Activated CD8-positive, alpha-beta T cell treated with anti-CD3 and anti-CD28 coated beads for 36 hours (primary cell): ENCODE measurements at regions not wholly inside any gene's neighbourhood (a gene's known extent, or its start where the extent isn't known, plus 50 kb on each side); places are given as distances from the start of the nearest gene placed in this dataset.

Experiments used
- ATAC-seq: fragments of 200-7000 bp; cut with Tn5 transposase; one replicate; pipeline ENCODE4 v1.10.0; 2021; ENCODE audit warnings: mild to moderate bottlenecking, moderate library complexity
- CTCF ChIA-PET: fragments of 350-600 bp; sonication (Branson Sonifier 250); formaldehyde crosslinking; loops from one replicate; lab custom pipeline; 2021; ENCODE audit warnings: antibody characterized with exemption; lab: Charles Lee
- POLR2A ChIA-PET: fragments of 350-600 bp; sonication (Branson Sonifier 250); formaldehyde crosslinking; loops from one replicate; lab custom pipeline; 2021; ENCODE audit warnings: antibody characterized with exemption; lab: Charles Lee
- DNase-seq: peaks from one replicate; pipeline ENCODE4 v3.0.0-alpha.2; 2020
- H3K27ac Mint-ChIP-seq: one replicate; pipeline ENCODE4 v1.8.0; 2021; ENCODE audit warnings: mild to moderate bottlenecking, mixed read lengths
- H3K27me3 Mint-ChIP-seq: one replicate; pipeline ENCODE4 v1.8.0; 2021; ENCODE audit warnings: mixed read lengths
- H3K36me3 Mint-ChIP-seq: one replicate; pipeline ENCODE4 v1.8.0; 2021; ENCODE audit warnings: low read depth, mixed read lengths
- H3K4me1 Mint-ChIP-seq: one replicate; pipeline ENCODE4 v1.8.0; 2021; ENCODE audit warnings: low read depth, mixed read lengths
- H3K4me3 Mint-ChIP-seq: one replicate; pipeline ENCODE4 v1.8.0; 2021; ENCODE audit warnings: mild to moderate bottlenecking, moderate library complexity, mixed read lengths
- H3K9me3 Mint-ChIP-seq: one replicate; pipeline ENCODE4 v1.8.0; 2021; ENCODE audit warnings: mixed read lengths
- intact Hi-C: fragments of 100-400 bp; cut with micrococcal nuclease; formaldehyde crosslinking; loops from one replicate; pipeline ENCODE4 v1.10.0; 2022
- TF ChIP-seq, protein P1 (sequence below): fragments of 200-600 bp; IDR thresholded peaks from one replicate; pipeline ENCODE4 v1.8.0; 2022; ENCODE audit warnings: antibody characterized with exemption, mild to moderate bottlenecking

DNA sequence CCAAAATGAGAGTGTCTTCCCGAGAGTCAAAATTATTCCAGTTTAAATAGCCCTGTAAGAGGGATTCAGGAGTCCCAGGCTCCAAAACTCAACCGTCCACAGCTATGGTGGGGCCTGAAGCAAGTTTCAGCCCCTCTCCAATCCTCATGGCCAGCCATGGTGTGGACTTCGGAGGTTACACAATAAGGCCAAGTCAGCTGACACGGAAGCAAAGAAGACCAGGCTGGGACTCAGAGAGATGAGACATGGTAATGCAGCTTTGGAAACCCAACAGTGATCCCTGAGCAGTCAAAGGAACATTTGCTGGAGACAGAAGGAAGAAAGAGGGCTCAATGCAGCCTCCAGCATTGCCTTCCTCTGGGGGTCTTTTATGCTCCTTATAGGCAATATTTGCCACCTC lies 324.6 kb upstream of the TLE3 start:
- H3K4me1 Mint-ChIP-seq = peaks cover 22% of the 10 kb centered on the region
- POLR2A ChIA-PET = no interaction called here

DNA sequence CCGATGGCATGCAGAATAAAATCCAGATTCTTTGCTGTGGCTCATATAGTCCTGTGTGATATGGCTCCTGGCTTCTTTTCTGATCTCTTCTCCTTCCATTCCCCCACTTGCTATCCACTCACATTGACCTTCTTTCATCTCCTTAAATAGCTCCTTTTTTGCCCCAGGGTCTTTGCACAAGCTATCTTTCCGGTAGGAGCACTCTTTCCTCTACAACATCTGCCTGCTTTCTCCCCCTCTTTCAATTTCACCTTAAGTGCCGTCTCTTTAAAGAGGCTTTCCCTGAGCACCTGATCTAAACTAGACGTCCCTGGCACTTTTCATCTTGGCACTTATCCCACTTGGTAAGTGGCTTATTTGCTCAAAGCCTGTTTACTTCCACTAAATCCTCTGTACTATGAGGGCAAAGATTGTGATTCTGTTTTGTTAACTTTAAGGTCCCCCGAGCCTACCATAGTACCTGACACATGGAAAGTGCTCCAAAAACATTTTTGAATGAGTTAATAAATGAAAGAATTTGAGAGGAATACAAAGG lies 323.3 kb upstream of the TLE3 start:
- H3K36me3 Mint-ChIP-seq = no peaks in the 10 kb centered on the region
- intact Hi-C loops = no loop called here
- peaks cover 17% of the 10 kb centered on the region for H3K4me1 Mint-ChIP-seq
- peaks cover 2% of the 10 kb centered on the region for H3K27me3 Mint-ChIP-seq
- POLR2A ChIA-PET = no interaction called here
- no peak for ATAC-seq
- TF ChIP-seq, protein P1, sequence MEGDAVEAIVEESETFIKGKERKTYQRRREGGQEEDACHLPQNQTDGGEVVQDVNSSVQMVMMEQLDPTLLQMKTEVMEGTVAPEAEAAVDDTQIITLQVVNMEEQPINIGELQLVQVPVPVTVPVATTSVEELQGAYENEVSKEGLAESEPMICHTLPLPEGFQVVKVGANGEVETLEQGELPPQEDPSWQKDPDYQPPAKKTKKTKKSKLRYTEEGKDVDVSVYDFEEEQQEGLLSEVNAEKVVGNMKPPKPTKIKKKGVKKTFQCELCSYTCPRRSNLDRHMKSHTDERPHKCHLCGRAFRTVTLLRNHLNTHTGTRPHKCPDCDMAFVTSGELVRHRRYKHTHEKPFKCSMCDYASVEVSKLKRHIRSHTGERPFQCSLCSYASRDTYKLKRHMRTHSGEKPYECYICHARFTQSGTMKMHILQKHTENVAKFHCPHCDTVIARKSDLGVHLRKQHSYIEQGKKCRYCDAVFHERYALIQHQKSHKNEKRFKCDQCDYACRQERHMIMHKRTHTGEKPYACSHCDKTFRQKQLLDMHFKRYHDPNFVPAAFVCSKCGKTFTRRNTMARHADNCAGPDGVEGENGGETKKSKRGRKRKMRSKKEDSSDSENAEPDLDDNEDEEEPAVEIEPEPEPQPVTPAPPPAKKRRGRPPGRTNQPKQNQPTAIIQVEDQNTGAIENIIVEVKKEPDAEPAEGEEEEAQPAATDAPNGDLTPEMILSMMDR = no peak
- CTCF ChIA-PET = no interaction called here
- no peak overlapping the region for H3K4me3 Mint-ChIP-seq
- DNase-seq = no peak
- H3K27ac Mint-ChIP-seq = no peak overlapping the region
- no peaks in the 10 kb centered on the region for H3K9me3 Mint-ChIP-seq

More for the DNA sequence above, 324.6 kb upstream of the TLE3 start:
- Mint-ChIP-seq H3K4me3 (no peak overlapping the region), H3K36me3 (no peaks in the 10 kb centered on the region), H3K27me3 (peaks cover 2% of the 10 kb centered on the region), H3K9me3 (no peaks in the 10 kb centered on the region), H3K27ac (no peak overlapping the region)
- no peak for DNase-seq
- no peak for ATAC-seq
- intact Hi-C loops = no loop called here
- TF ChIP-seq, protein P1 = no peak
- CTCF ChIA-PET = no interaction called here

DNA sequence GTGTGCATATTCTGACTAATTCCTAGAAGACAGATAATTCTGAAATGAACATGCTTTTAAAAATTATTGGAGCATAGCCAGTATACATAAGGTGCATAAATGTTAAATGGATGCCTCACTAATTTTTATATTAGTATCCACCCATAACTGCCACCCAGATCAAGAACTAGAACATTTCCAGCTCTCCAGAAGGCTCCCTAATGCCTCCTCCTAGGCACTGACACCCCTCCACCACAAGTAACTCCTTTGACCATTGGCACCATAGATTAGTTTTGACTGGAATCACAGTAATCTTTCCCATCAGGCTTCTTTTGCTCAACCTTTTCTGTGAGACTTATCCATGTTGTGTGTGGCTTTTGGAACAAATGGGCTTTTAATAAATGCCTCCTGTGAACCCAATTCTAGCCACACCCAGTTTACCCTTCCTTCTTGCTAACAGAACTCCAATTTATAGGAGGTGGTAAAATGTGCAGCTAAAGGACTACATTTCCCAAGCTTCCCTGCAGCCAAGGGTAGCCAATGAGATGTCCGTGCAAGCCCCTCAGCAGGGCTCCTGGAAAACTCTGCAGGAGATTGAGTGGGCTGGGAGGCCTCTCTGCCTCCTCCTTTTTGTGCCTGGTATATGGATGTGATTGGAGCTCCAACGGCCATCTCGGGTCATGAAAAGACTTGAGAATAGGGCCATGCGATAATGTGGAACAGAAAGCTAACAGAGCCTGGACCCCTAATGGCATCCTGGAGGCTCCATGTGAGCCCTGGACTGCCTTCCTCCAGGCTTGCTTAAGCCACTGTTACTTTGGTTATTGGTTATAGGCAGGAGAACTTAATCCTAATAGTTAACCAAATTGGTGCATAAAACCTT lies 322.6 kb upstream of the TLE3 start:
- Mint-ChIP-seq H3K9me3 (no peaks in the 10 kb centered on the region), H3K36me3 (no peaks in the 10 kb centered on the region), H3K27me3 (peaks cover 2% of the 10 kb centered on the region), H3K27ac (no peak overlapping the region), H3K4me1 (peaks cover 10% of the 10 kb centered on the region), H3K4me3 (no peak overlapping the region)
- ATAC-seq (no peak), DNase-seq (no peak)
- TF ChIP-seq, protein P1 = no peak
- intact Hi-C loops = no loop called here
- ChIA-PET CTCF (no interaction called here), POLR2A (interaction anchor here (0.8 kb wide), 1 partner anchor 161 kb away, joined by 3 read pairs; no protein-coding TSS in a partner anchor)

DNA sequence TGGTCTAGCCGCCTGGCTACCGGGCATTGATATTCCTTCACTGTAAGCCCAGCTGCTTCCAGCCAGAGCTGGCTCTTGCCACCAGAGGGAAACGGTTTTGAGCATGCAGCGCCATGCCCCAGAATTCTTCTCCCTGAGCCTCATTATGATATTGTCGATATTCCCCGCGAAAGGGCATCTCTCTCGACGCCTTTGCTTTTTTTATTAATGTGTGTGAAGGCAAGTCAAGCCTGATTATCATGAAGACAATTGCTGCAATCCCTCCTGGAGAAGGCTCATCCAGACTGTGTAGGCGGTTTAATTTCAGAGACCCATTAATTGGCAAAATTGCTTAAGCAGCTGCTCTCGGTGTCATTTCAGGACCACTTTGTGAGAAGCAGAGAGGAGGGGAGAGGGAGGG lies 321.2 kb upstream of the TLE3 start:
- Mint-ChIP-seq H3K4me3 (no peak overlapping the region), H3K27me3 (peaks cover 2% of the 10 kb centered on the region), H3K4me1 (no peaks in the 10 kb centered on the region), H3K36me3 (no peaks in the 10 kb centered on the region), H3K9me3 (no peaks in the 10 kb centered on the region), H3K27ac (no peak overlapping the region)
- TF ChIP-seq, protein P1 = no peak
- POLR2A ChIA-PET = no interaction called here
- DNase-seq (no peak), ATAC-seq (no peak)
- CTCF ChIA-PET = no interaction called here
- intact Hi-C loops = no loop called here

DNA sequence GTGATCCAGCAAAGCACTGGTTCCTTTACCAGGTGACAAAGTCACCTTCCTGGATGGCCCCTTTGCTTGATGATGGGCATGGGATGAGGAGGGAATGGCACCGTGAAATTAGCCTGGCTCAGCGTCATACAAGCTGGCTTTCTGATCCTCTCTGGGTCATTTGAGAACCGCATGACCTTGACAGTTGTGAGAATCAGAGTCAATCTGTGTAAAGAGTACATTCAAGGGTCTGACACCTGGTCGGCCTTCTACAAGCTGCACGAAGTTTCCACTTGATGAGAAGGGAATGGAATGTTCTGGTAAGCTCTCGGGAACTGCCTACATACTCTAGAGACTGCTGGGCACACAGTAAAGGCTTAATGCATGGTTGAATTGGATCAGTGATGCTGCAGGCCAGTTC lies 319.8 kb upstream of the TLE3 start:
- TF ChIP-seq, protein P1 = no peak
- H3K36me3 Mint-ChIP-seq = no peaks in the 10 kb centered on the region
- no peaks in the 10 kb centered on the region for H3K9me3 Mint-ChIP-seq
- H3K27me3 Mint-ChIP-seq = peaks cover 2% of the 10 kb centered on the region
- CTCF ChIA-PET = no interaction called here
- no peak overlapping the region for H3K4me3 Mint-ChIP-seq
- no peaks in the 10 kb centered on the region for H3K4me1 Mint-ChIP-seq
- no peak overlapping the region for H3K27ac Mint-ChIP-seq
- DNase-seq (no peak), ATAC-seq (no peak)
- POLR2A ChIA-PET = interaction anchor here (1.4 kb wide), 1 partner anchor 11 kb away, joined by 4 read pairs; no protein-coding TSS in a partner anchor
- intact Hi-C loops = no loop called here
